GM10266 (cell line): ENCODE measurements at regions not wholly inside any gene's neighbourhood (a gene's known extent, or its start where the extent isn't known, plus 50 kb on each side); places are given as distances from the start of the nearest gene placed in this dataset.

ENCODE experiments used
- DNase-seq: peaks from one replicate; pipeline ENCODE4 v3.0.0; 2012; ENCODE audit errors: extremely low spot score
- TF ChIP-seq, protein P1 (sequence below): IDR thresholded peaks from 2 replicates; pipeline ENCODE4 v1.5.1; 2012; ENCODE audit warnings: mild to moderate bottlenecking, low read depth; ENCODE audit not compliant: control insufficient read depth, insufficient read depth; ENCODE audit errors: missing control alignments

DNA sequence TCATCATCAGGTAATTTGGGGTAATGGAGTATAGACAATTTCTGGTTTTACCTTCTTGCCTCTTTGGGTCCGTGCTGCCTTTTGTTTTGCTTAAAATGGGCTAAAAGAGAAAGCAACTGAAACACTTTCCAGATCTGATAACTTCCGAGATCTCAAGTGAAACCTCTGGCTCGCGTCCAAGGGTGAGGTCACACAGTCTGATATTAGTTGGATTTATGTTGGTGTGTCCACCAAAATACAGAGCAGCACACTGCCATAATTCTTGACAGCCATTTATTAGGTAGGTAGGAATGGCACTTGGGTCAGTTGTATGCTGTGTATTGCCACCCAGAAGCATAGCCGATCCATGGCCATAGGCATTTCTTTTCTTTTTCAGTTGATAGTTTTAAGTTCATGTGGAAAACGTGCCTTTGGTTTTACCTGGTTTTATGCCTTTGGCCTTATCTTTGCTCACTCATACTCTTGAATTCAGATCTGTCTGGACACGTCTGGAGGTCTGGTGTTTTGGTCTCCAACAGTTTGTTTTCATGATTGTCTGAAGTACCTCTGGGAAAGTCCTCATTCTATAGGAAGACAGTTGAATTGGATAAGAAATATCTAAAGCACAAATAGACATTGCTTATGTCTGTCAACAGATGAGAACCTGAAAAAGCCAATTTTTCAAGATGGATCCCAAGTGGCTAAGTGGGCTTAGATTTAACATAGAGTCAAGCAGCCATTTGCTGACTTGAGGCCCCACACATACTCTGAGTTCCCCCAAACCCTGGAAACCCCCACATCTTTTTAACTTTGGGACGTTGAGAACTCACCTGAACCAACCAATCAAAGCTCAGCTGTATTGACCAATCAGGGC, 320.8 kb downstream of the SOX4 start:
- peak; percentile 9 for DNase-seq
- TF ChIP-seq, protein P1, sequence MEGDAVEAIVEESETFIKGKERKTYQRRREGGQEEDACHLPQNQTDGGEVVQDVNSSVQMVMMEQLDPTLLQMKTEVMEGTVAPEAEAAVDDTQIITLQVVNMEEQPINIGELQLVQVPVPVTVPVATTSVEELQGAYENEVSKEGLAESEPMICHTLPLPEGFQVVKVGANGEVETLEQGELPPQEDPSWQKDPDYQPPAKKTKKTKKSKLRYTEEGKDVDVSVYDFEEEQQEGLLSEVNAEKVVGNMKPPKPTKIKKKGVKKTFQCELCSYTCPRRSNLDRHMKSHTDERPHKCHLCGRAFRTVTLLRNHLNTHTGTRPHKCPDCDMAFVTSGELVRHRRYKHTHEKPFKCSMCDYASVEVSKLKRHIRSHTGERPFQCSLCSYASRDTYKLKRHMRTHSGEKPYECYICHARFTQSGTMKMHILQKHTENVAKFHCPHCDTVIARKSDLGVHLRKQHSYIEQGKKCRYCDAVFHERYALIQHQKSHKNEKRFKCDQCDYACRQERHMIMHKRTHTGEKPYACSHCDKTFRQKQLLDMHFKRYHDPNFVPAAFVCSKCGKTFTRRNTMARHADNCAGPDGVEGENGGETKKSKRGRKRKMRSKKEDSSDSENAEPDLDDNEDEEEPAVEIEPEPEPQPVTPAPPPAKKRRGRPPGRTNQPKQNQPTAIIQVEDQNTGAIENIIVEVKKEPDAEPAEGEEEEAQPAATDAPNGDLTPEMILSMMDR = no peak

DNA sequence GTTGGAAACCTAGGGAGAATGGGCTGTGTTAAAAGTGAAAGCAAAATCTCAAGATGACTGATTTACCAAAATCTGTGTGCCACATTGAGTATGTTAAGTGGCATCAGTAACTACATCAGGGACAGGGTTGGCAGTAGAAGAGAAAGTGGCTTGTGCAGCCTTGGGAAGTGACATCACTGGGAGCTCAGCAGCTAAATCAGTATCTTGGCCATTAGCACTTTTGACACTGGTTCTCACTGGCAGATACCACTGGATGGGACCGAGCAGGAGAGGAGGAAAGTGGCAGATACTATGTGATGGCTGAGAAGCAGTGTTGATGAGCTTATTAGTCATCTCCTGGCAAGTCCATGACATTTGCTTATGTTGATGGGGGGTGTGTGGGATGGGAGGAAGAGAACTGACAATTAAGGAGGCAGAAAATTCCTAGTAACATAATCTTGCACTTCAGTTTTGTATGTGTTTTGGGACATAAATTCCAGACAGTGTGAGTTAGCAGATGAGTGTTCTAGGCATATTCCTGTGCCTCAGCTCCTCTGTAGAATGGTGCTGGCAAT, 322.2 kb downstream of the SOX4 start:
- no peak for DNase-seq
- TF ChIP-seq, protein P1 = no peak

DNA sequence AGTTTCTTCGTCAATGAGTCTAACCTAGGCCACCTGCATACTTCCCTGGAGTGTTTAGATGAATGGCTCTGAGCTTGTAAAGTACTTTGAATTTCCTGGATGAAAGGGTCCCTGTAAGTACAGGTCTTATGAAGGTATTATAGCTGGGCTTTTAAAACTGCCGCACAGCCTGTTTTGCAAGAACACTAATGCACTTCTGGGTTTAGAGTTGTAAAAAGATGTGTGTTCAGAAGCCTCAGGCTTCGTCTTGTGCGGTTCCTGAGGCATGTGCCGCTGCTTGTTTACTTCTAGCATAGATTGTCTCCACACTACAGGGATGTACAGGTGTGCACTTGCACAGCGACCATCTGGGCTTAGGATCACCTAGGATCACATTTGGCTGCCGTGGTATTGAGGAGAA, 324.5 kb downstream of the SOX4 start:
- TF ChIP-seq, protein P1 = no peak
- no peak for DNase-seq

DNA sequence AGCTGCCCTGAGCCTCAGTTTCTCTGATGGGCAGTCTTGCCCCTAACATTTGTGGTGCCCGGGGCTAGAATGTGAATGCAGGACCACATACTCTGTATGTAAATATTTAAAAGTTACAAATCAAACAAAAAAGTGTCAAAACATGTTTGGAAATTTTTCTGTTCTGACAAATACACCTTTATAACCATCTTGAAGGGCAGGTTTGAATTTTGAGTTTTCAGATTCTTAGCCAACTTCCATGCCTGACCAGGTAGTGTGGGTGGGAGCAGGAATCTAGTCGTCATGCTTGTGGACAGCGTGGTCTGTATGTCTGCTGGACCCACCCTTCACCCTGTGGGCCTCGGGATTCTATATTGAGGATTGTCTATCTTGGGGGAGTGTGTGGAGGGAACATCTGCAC, 325.1 kb downstream of the SOX4 start:
- TF ChIP-seq, protein P1 = no peak
- no peak for DNase-seq

DNA sequence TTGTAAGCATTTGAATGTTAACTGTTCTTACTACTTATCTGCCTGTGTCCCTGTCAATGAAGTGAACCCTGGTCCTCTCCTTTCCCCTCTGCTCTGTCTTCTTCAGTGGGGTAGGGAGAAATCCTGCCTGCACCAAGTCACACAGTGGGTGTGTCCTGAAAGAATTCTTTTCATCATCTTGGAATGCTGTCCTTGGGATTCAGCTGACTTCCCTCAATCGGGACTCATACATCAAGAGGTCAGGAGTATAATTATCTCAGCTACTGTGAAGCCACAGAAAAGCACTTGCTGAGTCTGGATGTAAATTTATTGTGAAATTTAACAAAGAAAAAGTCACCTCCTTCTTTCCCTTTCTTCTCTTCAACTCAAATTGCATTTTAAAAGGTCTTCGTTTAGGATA, 328.5 kb downstream of the SOX4 start:
- TF ChIP-seq, protein P1 = no peak
- DNase-seq = no peak

DNA sequence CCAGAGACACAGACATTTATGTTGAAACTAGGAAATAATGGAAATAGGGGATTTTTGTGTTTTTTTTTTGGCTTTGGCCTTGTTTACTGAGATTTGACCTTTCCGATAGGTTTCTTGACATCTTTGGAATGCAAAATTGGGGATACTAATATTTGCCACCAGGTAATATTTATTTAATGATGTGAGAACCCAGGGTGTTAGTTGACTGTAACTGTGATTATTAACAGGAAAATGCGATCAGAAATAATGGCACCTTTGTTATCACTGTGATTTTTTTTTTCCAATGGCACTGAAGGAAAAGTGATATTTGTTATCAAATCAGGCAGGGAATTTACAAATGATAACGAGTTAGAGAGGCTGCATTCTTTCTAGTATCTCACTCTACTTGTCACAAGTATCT, 330.5 kb downstream of the SOX4 start:
- TF ChIP-seq, protein P1 = no peak
- no peak for DNase-seq

DNA sequence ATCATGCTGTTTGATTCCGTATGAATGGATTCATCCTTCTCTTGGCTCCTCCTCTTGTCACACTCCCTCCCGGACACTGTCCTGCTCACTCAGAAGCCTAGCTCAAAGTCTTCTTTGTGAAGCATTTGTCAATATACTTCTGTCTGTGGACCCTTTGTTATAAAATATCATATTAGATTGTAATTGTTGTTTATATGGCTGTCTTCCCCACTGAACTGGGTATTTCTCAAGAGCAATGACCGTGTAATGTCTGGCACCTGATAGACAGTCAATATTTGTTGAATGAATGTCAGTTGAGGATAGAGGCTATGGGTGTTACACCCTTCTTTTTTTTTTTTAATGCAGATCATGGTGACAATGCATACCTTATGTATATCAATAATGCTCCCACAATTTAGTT, 335.3 kb downstream of the SOX4 start:
- no peak for DNase-seq
- TF ChIP-seq, protein P1 = no peak
